SK-N-SH (cell line): ENCODE measurements at regions not wholly inside any gene's neighbourhood (a gene's known extent, or its start where the extent isn't known, plus 50 kb on each side); places are given as distances from the start of the nearest gene placed in this dataset.

Experiments
- CTCF ChIA-PET: fragments of 300-600, 350-600 bp; formaldehyde crosslinking; extraction: SDS; loops from one replicate; lab custom pipeline; 2021; lab: Yijun Ruan, JAX
- POLR2A ChIA-PET: fragments of 350-600 bp; sonication (Branson Sonifier 250); formaldehyde crosslinking; extraction: SDS; loops from one replicate; lab custom pipeline; 2020; ENCODE audit warnings: antibody characterized with exemption, inconsistent platforms; lab: Yijun Ruan, JAX
- DNase-seq: peaks from one replicate; pipeline ENCODE4 v3.0.0; 2012
- H2AFZ ChIP-seq: fragments of 200-600 bp; sonication (generic); 2 replicates; pipeline ENCODE4 v1.8.1; 2016; ENCODE audit warnings: antibody characterized with exemption, mild to moderate bottlenecking, low read depth
- H3F3A ChIP-seq: fragments of 200-600 bp; sonication (generic); replicated peaks from 2 replicates; pipeline ENCODE3; 2016; ENCODE audit warnings: antibody characterized with exemption, mild to moderate bottlenecking; ENCODE audit not compliant: insufficient read depth
- H3K27ac ChIP-seq, 2 experiments: fragments of 200-500 bp in 1 of 2; fragments of 200-600 bp in 1 of 2; sonication (Bioruptor generic) in 1 of 2; sonication (generic), shearing (Covaris generic) in 1 of 2; 2 replicates each; pipeline versions ENCODE4 v1.5.1 to v1.6.1; 2014 to 2016; ENCODE audit warnings: low read depth in 2 of 2, inconsistent platforms in 1 of 2, low read length in 1 of 2, mild to moderate bottlenecking in 1 of 2, mixed read lengths in 1 of 2
- H3K27me3 ChIP-seq: fragments of 200-600 bp; sonication (generic), shearing (Covaris generic); 2 replicates; pipeline ENCODE4 v1.6.1; 2016; ENCODE audit warnings: mixed run types; ENCODE audit not compliant: insufficient read depth
- H3K36me3 ChIP-seq, 2 experiments: fragments of 200-500 bp in 1 of 2; fragments of 200-600 bp in 1 of 2; sonication (Bioruptor generic) in 1 of 2; sonication (generic) in 1 of 2; replicated peaks in 1 of 2; 2 replicates each; pipeline versions ENCODE3 to v1.5.1; 2014 to 2016; ENCODE audit warnings: low read length in 1 of 2, mild to moderate bottlenecking in 1 of 2; ENCODE audit not compliant: insufficient read depth in 2 of 2, control insufficient read depth in 1 of 2
- H3K4me1 ChIP-seq, 2 experiments: fragments of 200-500 bp in 1 of 2; fragments of 200-600 bp in 1 of 2; sonication (Bioruptor generic) in 1 of 2; sonication (generic), shearing (Covaris generic) in 1 of 2; 2 replicates each; pipeline versions ENCODE4 v1.5.1 to v1.6.1; 2014 to 2016; ENCODE audit warnings: low read depth in 1 of 2, low read length in 1 of 2, mixed run types in 1 of 2; ENCODE audit not compliant: insufficient read depth in 2 of 2, control insufficient read depth in 1 of 2
- H3K4me2 ChIP-seq: fragments of 200-600 bp; sonication (generic), shearing (Covaris generic); 2 replicates; pipeline ENCODE4 v1.6.1; 2017; ENCODE audit warnings: mixed run types
- H3K4me3 ChIP-seq, 2 experiments: fragments of 200-500 bp in 1 of 2; fragments of 200-600 bp in 1 of 2; sonication (Bioruptor generic) in 1 of 2; sonication (generic), shearing (Covaris generic) in 1 of 2; 2 replicates each; pipeline versions ENCODE4 v1.5.1 to v1.8.1; 2014 to 2016; ENCODE audit warnings: low read depth in 2 of 2, inconsistent platforms in 1 of 2, low read length in 1 of 2, mild to moderate bottlenecking in 1 of 2, mixed read lengths in 1 of 2, moderate library complexity in 1 of 2
- H3K79me2 ChIP-seq: fragments of 200-600 bp; sonication (generic); 2 replicates; pipeline ENCODE4 v1.8.1; 2017; ENCODE audit warnings: mild to moderate bottlenecking; ENCODE audit not compliant: insufficient read depth
- H3K9ac ChIP-seq: fragments of 200-600 bp; sonication (generic); 2 replicates; pipeline ENCODE4 v1.6.1; 2017; ENCODE audit warnings: mixed run types
- H3K9me2 ChIP-seq: fragments of 200-600 bp; sonication (generic); 2 replicates; pipeline ENCODE4 v1.6.1; 2017; ENCODE audit warnings: mixed run types
- H3K9me3 ChIP-seq: fragments of 200-600 bp; sonication (generic); 2 replicates; pipeline ENCODE4 v1.6.1; 2017; ENCODE audit warnings: mixed run types, mild to moderate bottlenecking, moderate library complexity
- H4K20me1 ChIP-seq: fragments of 200-600 bp; sonication (generic); 2 replicates; pipeline ENCODE4 v1.6.1; 2017; ENCODE audit warnings: mild to moderate bottlenecking, mixed run types; ENCODE audit not compliant: insufficient read depth
- CTCF ChIP-seq: fragments of 200-600 bp; sonication (generic); IDR thresholded peaks from 2 replicates; pipeline ENCODE4 v1.6.1; 2017; ENCODE audit warnings: antibody characterized with exemption, mild to moderate bottlenecking, moderate library complexity
- EP300 ChIP-seq, 2 experiments: IDR thresholded peaks; 2 replicates each; pipeline versions ENCODE4 v1.4.0 to v1.6.1; 2012; ENCODE audit warnings: borderline replicate concordance in 1 of 2, low read depth in 1 of 2, low read length in 1 of 2
- EZH2phosphoT487 ChIP-seq: fragments of 200-600 bp; sonication (generic); IDR thresholded peaks from 2 replicates; pipeline ENCODE4 v1.6.1; 2017; ENCODE audit warnings: low read depth, mixed run types, mild to moderate bottlenecking, antibody characterized with exemption, moderate library complexity, borderline replicate concordance
- GABPA ChIP-seq: IDR thresholded peaks from 2 replicates; pipeline ENCODE4 v1.4.0; 2012; ENCODE audit warnings: low read depth, mild to moderate bottlenecking
- GATA2 ChIP-seq: sonication (generic); formaldehyde crosslinking; IDR thresholded peaks from 2 replicates; pipeline ENCODE4 v1.5.0; 2020; ENCODE audit warnings: mild to moderate bottlenecking, missing genetic modification reagents
- JUND ChIP-seq: IDR thresholded peaks from 2 replicates; pipeline ENCODE4 v1.4.0; 2012
- MXI1 ChIP-seq: IDR thresholded peaks from 2 replicates; pipeline ENCODE4 v1.6.1; 2012; ENCODE audit warnings: mild to moderate bottlenecking, low read depth, low read length, improper control_type of control experiment
- NFIC ChIP-seq: IDR thresholded peaks from 2 replicates; pipeline ENCODE4 v1.4.0; 2012; ENCODE audit warnings: borderline replicate concordance
- PBX3 ChIP-seq: IDR thresholded peaks from 2 replicates; pipeline ENCODE4; 2012
- POLR2AphosphoS5 ChIP-seq: IDR thresholded peaks from 2 replicates; pipeline ENCODE4 v1.6.1; 2012; ENCODE audit warnings: low read depth, low read length
- RAD21 ChIP-seq: IDR thresholded peaks from 2 replicates; pipeline ENCODE4 v1.6.1; 2012; ENCODE audit warnings: mild to moderate bottlenecking, low read length
- RFX5 ChIP-seq: IDR thresholded peaks from 2 replicates; pipeline ENCODE4 v1.6.1; 2012; ENCODE audit warnings: mild to moderate bottlenecking, improper control_type of control experiment, low read length
- RXRA ChIP-seq: IDR thresholded peaks from 2 replicates; pipeline ENCODE4 v1.4.0; 2012; ENCODE audit warnings: low read depth, mild to moderate bottlenecking, borderline replicate concordance
- SMC3 ChIP-seq: IDR thresholded peaks from 2 replicates; pipeline ENCODE4 v1.6.1; 2012; ENCODE audit warnings: low read depth, low read length, improper control_type of control experiment
- TAF1 ChIP-seq: IDR thresholded peaks from 2 replicates; pipeline ENCODE4 v1.6.1; 2012; ENCODE audit warnings: low read depth, mild to moderate bottlenecking, low read length, moderate library complexity, borderline replicate concordance
- TEAD4 ChIP-seq: IDR thresholded peaks from 2 replicates; pipeline ENCODE4 v1.4.0; 2012; ENCODE audit warnings: mild to moderate bottlenecking, borderline replicate concordance; ENCODE audit not compliant: insufficient read depth
- USF1 ChIP-seq: IDR thresholded peaks from 2 replicates; pipeline ENCODE4 v1.4.0; 2012; ENCODE audit warnings: low read depth, borderline replicate concordance
- USF2 ChIP-seq: fragments of 150-350 bp; IDR thresholded peaks from 2 replicates; pipeline ENCODE4 v1.6.1; 2017; ENCODE audit warnings: antibody characterized with exemption, low read length, low read depth, borderline replicate concordance
- YY1 ChIP-seq: IDR thresholded peaks from 2 replicates; pipeline ENCODE4 v1.4.0; 2012; ENCODE audit warnings: low read depth, mild to moderate bottlenecking
- ZBTB33 ChIP-seq: IDR thresholded peaks from 2 replicates; pipeline ENCODE4 v1.4.0; 2012; ENCODE audit warnings: low read depth, borderline replicate concordance
- WGBS: methylation state at CpG from one replicate; pipeline ENCODE4 v1.1.6; 2017; ENCODE audit warnings: low lambda C conversion rate; 5-methylcytosine and 5-hydroxymethylcytosine counted together

- no peak for TF ChIP-seq ZBTB33
- no peak for TF ChIP-seq GABPA
- TF ChIP-seq POLR2AphosphoS5 = no peak
- no peak for TF ChIP-seq JUND
- TF ChIP-seq EP300 (IDR thresholded peaks at IDR 0.05; ENCODE audit: borderline replicate concordance in 1 of 2, low read depth in 1 of 2, low read length in 1 of 2) = no peak
- TF ChIP-seq SMC3 = no peak
These were observed 123.8 kb upstream of the CHRM3 start (continued) for GRCh38 chr1:239262538-239262937.

- no peaks in the 10 kb centered on the region for H3K4me1 ChIP-seq
- no peaks in the 10 kb centered on the region for H3K9me2 ChIP-seq
- ChIA-PET POLR2A (no interaction called here), CTCF (no interaction called here)
- H2AFZ ChIP-seq = no peak overlapping the region
- no peaks in the 10 kb centered on the region for H3K9me3 ChIP-seq
- TF ChIP-seq GATA2 (CRISPR knock-in tag) (no peak), CTCF (no peak), PBX3 (no peak), EZH2phosphoT487 (no peak), RFX5 (no peak)
- H4K20me1 ChIP-seq = no peaks in the 10 kb centered on the region
- no peak overlapping the region for H3K9ac ChIP-seq
- H3K4me3 ChIP-seq = no peak overlapping the region
- H3K27me3 ChIP-seq = no peaks in the 10 kb centered on the region
- DNase-seq = no peak
- no peak overlapping the region for H3K4me2 ChIP-seq
- WGBS = 36% methylated on average over 2 of the region's 2 CpGs
- H3K27ac ChIP-seq = no peak overlapping the region
- H3K79me2 ChIP-seq = no peaks in the 10 kb centered on the region
- no peaks in the 10 kb centered on the region for H3F3A ChIP-seq
- no peaks in the 10 kb centered on the region for H3K36me3 ChIP-seq
These were observed 124.8 kb upstream of the CHRM3 start for GRCh38 chr1:239261521-239261920.

- no peak overlapping the region for H3K4me2 ChIP-seq
- H3K27me3 ChIP-seq = no peaks in the 10 kb centered on the region
- H3K4me3 ChIP-seq = no peak overlapping the region
- ChIA-PET CTCF (no interaction called here), POLR2A (no interaction called here)
- H3K27ac ChIP-seq = no peak overlapping the region
- no peaks in the 10 kb centered on the region for H3K4me1 ChIP-seq
- no peaks in the 10 kb centered on the region for H3K36me3 ChIP-seq
- no peaks in the 10 kb centered on the region for H3F3A ChIP-seq
- 32% methylated on average over 4 of the region's 4 CpGs for WGBS
- DNase-seq = no peak
- no peak overlapping the region for H2AFZ ChIP-seq
- no peak overlapping the region for H3K9ac ChIP-seq
- no peaks in the 10 kb centered on the region for H3K79me2 ChIP-seq
- no peaks in the 10 kb centered on the region for H3K9me3 ChIP-seq
- H3K9me2 ChIP-seq = no peaks in the 10 kb centered on the region
- TF ChIP-seq MXI1 (no peak), USF2 (no peak), RAD21 (no peak), NFIC (no peak), TEAD4 (no peak), YY1 (no peak), USF1 (no peak), RXRA (no peak), TAF1 (no peak)
- no peaks in the 10 kb centered on the region for H4K20me1 ChIP-seq
These were observed 125.5 kb upstream of the CHRM3 start for GRCh38 chr1:239260842-239261241.
